Testis (tissue), 2 donors: ENCODE measurements at regions not wholly inside any gene's neighbourhood (a gene's known extent, or its start where the extent isn't known, plus 50 kb on each side); places are given as distances from the start of the nearest gene placed in this dataset.

Source experiments
- DNase-seq: peaks from one replicate; pipeline ENCODE4 v3.0.0-alpha.2; 2019
- H3K27ac ChIP-seq, 2 donors: fragments of 200-600 bp; sonication (generic); one replicate each; pipeline ENCODE4 v1.5.1; 2019
- H3K27me3 ChIP-seq: fragments of 200-600 bp; sonication (generic); one replicate; pipeline ENCODE4 v1.5.1; 2019
- H3K36me3 ChIP-seq: fragments of 200-600 bp; sonication (generic); one replicate; pipeline ENCODE4 v1.5.1; 2017; ENCODE audit warnings: low read depth; ENCODE audit errors: missing control alignments
- H3K4me1 ChIP-seq: fragments of 200-600 bp; sonication (generic); one replicate; pipeline ENCODE4 v1.5.1; 2019
- H3K4me3 ChIP-seq, 2 donors: fragments of 200-600 bp; sonication (generic); one replicate each; pipeline ENCODE4 v1.5.1; 2017 to 2019
- H3K9me3 ChIP-seq: fragments of 200-600 bp; sonication (generic); one replicate; pipeline ENCODE4 v1.5.1; 2017
- CTCF ChIP-seq, 3 experiments: fragments of 450-650 bp in 2 of 3; fragments of 200-600 bp in 1 of 3; sonication (generic) in 1 of 3; IDR thresholded peaks; one replicate each; pipeline ENCODE4 v1.5.1; 2016 to 2019; ENCODE audit warnings: antibody characterized with exemption in 3 of 3, mild to moderate bottlenecking in 2 of 3, moderate library complexity in 1 of 3
- POLR2A ChIP-seq: fragments of 450-650 bp; IDR thresholded peaks from one replicate; pipeline ENCODE4 v1.6.1; 2017; ENCODE audit warnings: antibody characterized with exemption, mild to moderate bottlenecking, moderate library complexity
- WGBS, 2 donors: methylation state at CpG; one replicate each; pipeline ENCODE4 v1.1.5; 2018; 5-methylcytosine and 5-hydroxymethylcytosine counted together
- intact Hi-C: fragments of 100-400 bp; cut with DNase I; formaldehyde crosslinking; loops from one replicate; pipeline ENCODE4 v1.15.1; 2023; ENCODE audit warnings: low total_unique reads

DNA sequence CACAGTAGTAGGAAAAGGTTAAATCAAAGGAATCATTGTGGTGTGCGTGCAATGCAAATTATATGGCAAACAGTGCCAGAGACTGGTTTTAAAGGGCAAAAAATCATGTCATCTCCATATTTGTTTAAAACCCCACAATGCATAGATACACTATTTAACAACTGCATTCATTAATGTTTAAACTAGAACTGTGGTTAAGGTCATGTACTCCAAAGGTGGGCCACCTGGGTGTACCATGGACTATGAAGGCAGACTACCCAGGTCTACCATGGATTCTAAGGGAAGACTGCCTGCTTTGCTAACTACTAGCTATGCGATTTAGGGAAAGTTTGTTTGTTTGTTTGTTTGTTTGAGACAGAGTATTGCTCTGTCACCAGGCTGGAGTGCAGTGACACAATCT lies 356.3 kb downstream of the ZEB2 start:
- Histone ChIP-seq H3K9me3 (no peaks in the 10 kb centered on the region), H3K27me3 (no peaks in the 10 kb centered on the region), H3K27ac (no peak overlapping the region), H3K36me3 (no peaks in the 10 kb centered on the region), H3K4me3 (no peak overlapping the region), H3K4me1 (no peaks in the 10 kb centered on the region)
- no peak for DNase-seq
- 85 to 96% methylated on average over 2 of the region's 2 CpGs for WGBS, 2 donors
- intact Hi-C loops: no loop called here
- TF ChIP-seq CTCF (IDR thresholded peaks at IDR 0.05) (no peak), POLR2A (no peak)

GRCh38 chr2:144162652-144163051 lies 357.3 kb downstream of the ZEB2 start:
- DNase-seq: peak; percentile 40
- Histone ChIP-seq H3K4me3 (no peak overlapping the region), H3K4me1 (no peaks in the 10 kb centered on the region), H3K9me3 (no peaks in the 10 kb centered on the region), H3K36me3 (no peaks in the 10 kb centered on the region), H3K27ac (no peak overlapping the region), H3K27me3 (no peaks in the 10 kb centered on the region)
- TF ChIP-seq POLR2A (no peak), CTCF (IDR thresholded peaks at IDR 0.05) (no peak)
- intact Hi-C loops: no loop called here
- 94 to 96% methylated on average over 5 of the region's 5 CpGs for WGBS, 2 donors

- Histone ChIP-seq H3K27me3 (no peaks in the 10 kb centered on the region), H3K27ac (no peak overlapping the region), H3K4me3 (no peak overlapping the region), H3K4me1 (no peaks in the 10 kb centered on the region), H3K9me3 (no peaks in the 10 kb centered on the region), H3K36me3 (no peaks in the 10 kb centered on the region)
- TF ChIP-seq POLR2A: no peak
- TF ChIP-seq CTCF (IDR thresholded peaks at IDR 0.05): no peak
- 94 to 95% methylated on average over 3 of the region's 3 CpGs for WGBS, 2 donors
- intact Hi-C loops: no loop called here
- no peak for DNase-seq
Observed at GRCh38 chr2:144161061-144161460, 358.9 kb downstream of the ZEB2 start.

GRCh38 chr2:144159240-144159639 lies 360.7 kb downstream of the ZEB2 start:
- Histone ChIP-seq H3K27ac (no peak overlapping the region), H3K4me3 (no peak overlapping the region), H3K27me3 (no peaks in the 10 kb centered on the region), H3K36me3 (no peaks in the 10 kb centered on the region), H3K4me1 (no peaks in the 10 kb centered on the region), H3K9me3 (no peaks in the 10 kb centered on the region)
- 85 to 97% methylated on average over 4 of the region's 4 CpGs for WGBS, 2 donors
- intact Hi-C loops: no loop called here
- no peak for TF ChIP-seq POLR2A
- TF ChIP-seq CTCF (IDR thresholded peaks at IDR 0.05): no peak
- DNase-seq: no peak

DNA sequence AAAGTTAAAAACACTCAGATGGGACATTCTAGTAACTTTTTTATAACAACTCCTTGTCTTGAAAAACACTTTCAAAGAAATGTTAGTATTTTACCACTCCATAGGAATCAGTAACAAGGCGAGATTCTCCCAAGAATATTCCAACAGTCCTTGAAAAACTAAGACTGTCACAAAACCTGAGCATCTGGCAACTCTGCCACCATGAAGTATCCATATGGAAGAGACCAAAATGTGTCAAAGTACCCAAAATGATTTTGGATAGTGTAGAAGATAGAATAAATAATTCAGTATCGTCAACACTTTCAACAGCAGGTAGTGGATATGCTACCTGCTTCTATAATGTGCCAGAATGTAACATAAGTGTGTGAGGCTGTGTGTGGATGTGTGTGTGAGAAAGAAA lies 361.8 kb downstream of the ZEB2 start:
- DNase-seq: no peak
- intact Hi-C loops: no loop called here
- Histone ChIP-seq H3K9me3 (no peaks in the 10 kb centered on the region), H3K36me3 (no peaks in the 10 kb centered on the region), H3K27ac (no peak overlapping the region), H3K4me1 (no peaks in the 10 kb centered on the region), H3K4me3 (no peak overlapping the region), H3K27me3 (no peaks in the 10 kb centered on the region)
- WGBS, 2 donors: 86 to 96% methylated on average over 2 of the region's 2 CpGs
- no peak for TF ChIP-seq POLR2A
- no peak for TF ChIP-seq CTCF (IDR thresholded peaks at IDR 0.05)
